ENCODE measurements at regions not wholly inside any gene's neighbourhood (a gene's known extent, or its start where the extent isn't known, plus 50 kb on each side); places are given as distances from the start of the nearest gene placed in this dataset.

- DNase-seq (ENCODE audit: extremely low read depth, low read depth), result no peak
- no peak overlapping the region for H3K4me3 ChIP-seq (replicated peaks; ENCODE audit: low read depth, low read length)
- TF ChIP-seq CTCF (IDR thresholded peaks at IDR 0.05; ENCODE audit: low read depth, low read length, missing control alignments), result no peak
Measured at GRCh38 chr2:74043345-74044329, 58.9 kb downstream of the TET3 start.

- no peak for DNase-seq (ENCODE audit: extremely low read depth, low read depth)
- no peak for TF ChIP-seq CTCF (IDR thresholded peaks at IDR 0.05; ENCODE audit: low read depth, low read length, missing control alignments)
- no peak overlapping the region for H3K4me3 ChIP-seq (replicated peaks; ENCODE audit: low read depth, low read length)
Measured at GRCh38 chr2:74044999-74045398, 60.3 kb downstream of the TET3 start.

GRCh38 chr2:74045454-74045853 is 60.7 kb downstream of the TET3 start:
- no peak for DNase-seq (ENCODE audit: extremely low read depth, low read depth)
- H3K4me3 ChIP-seq (replicated peaks; ENCODE audit: low read depth, low read length), result no peak overlapping the region
- no peak for TF ChIP-seq CTCF (IDR thresholded peaks at IDR 0.05; ENCODE audit: low read depth, low read length, missing control alignments)

- H3K4me3 ChIP-seq (replicated peaks; ENCODE audit: low read depth, low read length), result no peak overlapping the region
- DNase-seq (ENCODE audit: extremely low read depth, low read depth), result no peak
- no peak for TF ChIP-seq CTCF (IDR thresholded peaks at IDR 0.05; ENCODE audit: low read depth, low read length, missing control alignments)
Measured at GRCh38 chr2:74046441-74046840, 61.7 kb downstream of the TET3 start.

- no peak overlapping the region for H3K4me3 ChIP-seq (replicated peaks; ENCODE audit: low read depth, low read length)
- no peak for TF ChIP-seq CTCF (IDR thresholded peaks at IDR 0.05; ENCODE audit: low read depth, low read length, missing control alignments)
- DNase-seq (ENCODE audit: extremely low read depth, low read depth), result no peak
Measured at GRCh38 chr2:74047152-74047551, 62.4 kb downstream of the TET3 start.

GRCh38 chr2:74048147-74048546 is 63.4 kb downstream of the TET3 start:
- no peak for TF ChIP-seq CTCF (IDR thresholded peaks at IDR 0.05; ENCODE audit: low read depth, low read length, missing control alignments)
- no peak for DNase-seq (ENCODE audit: extremely low read depth, low read depth)
- H3K4me3 ChIP-seq (replicated peaks; ENCODE audit: low read depth, low read length), result no peak overlapping the region

All from HFF-Myc (cell line).